Uterus (tissue), 2 donors: ENCODE measurements at regions not wholly inside any gene's neighbourhood (a gene's known extent, or its start where the extent isn't known, plus 50 kb on each side); places are given as distances from the start of the nearest gene placed in this dataset.

Experiments used
- POLR2A ChIP-seq, 2 donors: fragments of 450-650 bp; IDR thresholded peaks; one replicate each; pipeline ENCODE4 v1.6.1; 2016; ENCODE audit warnings: antibody characterized with exemption in 2 of 2, mild to moderate bottlenecking in 1 of 2, moderate library complexity in 1 of 2
- TF ChIP-seq, protein P1 (sequence below), 4 experiments: fragments of 200-600 bp in 2 of 4; fragments of 450-650 bp in 2 of 4; sonication (generic) in 2 of 4; IDR thresholded peaks; one replicate each; pipeline ENCODE4 v1.5.1; 2016 to 2019; ENCODE audit warnings: antibody characterized with exemption in 4 of 4, mild to moderate bottlenecking in 2 of 4, moderate library complexity in 1 of 4

DNA sequence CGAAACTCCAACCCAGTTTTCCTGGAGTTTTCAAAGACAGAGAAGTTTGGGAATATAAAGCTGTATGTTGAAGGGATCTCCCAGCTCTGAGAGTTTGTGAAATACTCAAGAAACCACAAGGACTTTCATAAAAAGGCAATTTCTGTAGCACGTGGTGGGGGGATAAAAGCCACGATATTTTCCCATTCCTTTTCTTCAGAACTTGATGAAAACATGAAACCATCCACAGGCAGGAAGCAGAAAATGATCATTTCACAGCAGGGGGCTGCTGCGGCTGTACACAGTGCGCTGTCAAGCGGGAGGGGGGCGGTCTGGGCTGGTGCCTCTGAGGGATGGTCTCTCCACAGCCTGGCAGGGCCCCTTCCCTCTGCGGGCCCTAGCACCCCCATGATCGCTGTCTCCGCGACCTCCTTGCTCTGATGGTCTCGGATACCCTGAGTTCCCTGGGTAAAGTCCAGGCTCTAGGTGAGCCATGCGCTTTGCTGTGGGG lies 423.2 kb downstream of the MN1 start:
- TF ChIP-seq, protein P1, sequence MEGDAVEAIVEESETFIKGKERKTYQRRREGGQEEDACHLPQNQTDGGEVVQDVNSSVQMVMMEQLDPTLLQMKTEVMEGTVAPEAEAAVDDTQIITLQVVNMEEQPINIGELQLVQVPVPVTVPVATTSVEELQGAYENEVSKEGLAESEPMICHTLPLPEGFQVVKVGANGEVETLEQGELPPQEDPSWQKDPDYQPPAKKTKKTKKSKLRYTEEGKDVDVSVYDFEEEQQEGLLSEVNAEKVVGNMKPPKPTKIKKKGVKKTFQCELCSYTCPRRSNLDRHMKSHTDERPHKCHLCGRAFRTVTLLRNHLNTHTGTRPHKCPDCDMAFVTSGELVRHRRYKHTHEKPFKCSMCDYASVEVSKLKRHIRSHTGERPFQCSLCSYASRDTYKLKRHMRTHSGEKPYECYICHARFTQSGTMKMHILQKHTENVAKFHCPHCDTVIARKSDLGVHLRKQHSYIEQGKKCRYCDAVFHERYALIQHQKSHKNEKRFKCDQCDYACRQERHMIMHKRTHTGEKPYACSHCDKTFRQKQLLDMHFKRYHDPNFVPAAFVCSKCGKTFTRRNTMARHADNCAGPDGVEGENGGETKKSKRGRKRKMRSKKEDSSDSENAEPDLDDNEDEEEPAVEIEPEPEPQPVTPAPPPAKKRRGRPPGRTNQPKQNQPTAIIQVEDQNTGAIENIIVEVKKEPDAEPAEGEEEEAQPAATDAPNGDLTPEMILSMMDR (IDR thresholded peaks at IDR 0.05), result no peak
- TF ChIP-seq POLR2A (IDR thresholded peaks at IDR 0.05), result no peak
